Body of pancreas (tissue), 4 donors: ENCODE measurements at regions not wholly inside any gene's neighbourhood (a gene's known extent, or its start where the extent isn't known, plus 50 kb on each side); places are given as distances from the start of the nearest gene placed in this dataset.

Source experiments
- ATAC-seq: fragments of 150-250 bp; one replicate; pipeline ENCODE4 v1.9.1; 2016
- DNase-seq, 4 donors: peaks; one replicate each; pipeline ENCODE4 v3.0.0-alpha.2; 2019
- H3K27ac ChIP-seq, 4 donors: fragments of 200-600 bp; sonication (generic); 1 replicate in 3 of 4; 2 replicates in 1 of 4; pipeline versions ENCODE4 v1.5.1 to v1.6.1; 2016 to 2019; ENCODE audit warnings: mild to moderate bottlenecking in 1 of 4, mixed read lengths in 1 of 4, moderate library complexity in 1 of 4
- H3K27me3 ChIP-seq, 2 donors: fragments of 200-600 bp; sonication (generic); one replicate each; pipeline ENCODE4 v1.6.0; 2016; ENCODE audit warnings: mild to moderate bottlenecking in 1 of 2
- H3K36me3 ChIP-seq, 2 donors: fragments of 200-600 bp; sonication (generic); replicated peaks in 1 of 2; 2 replicates each; pipeline ENCODE4 v1.5.1; 2016; ENCODE audit warnings: low read depth in 2 of 2; ENCODE audit not compliant: insufficient read depth in 1 of 2
- H3K4me1 ChIP-seq: fragments of 200-600 bp; sonication (generic); one replicate; pipeline ENCODE4 v1.6.0; 2016
- H3K4me3 ChIP-seq, 2 donors: fragments of 200-600 bp; sonication (generic); 1 replicate in 1 of 2; 2 replicates in 1 of 2; pipeline ENCODE4 v1.5.1; 2016 to 2019
- H3K9me3 ChIP-seq, 3 donors: fragments of 200-600 bp; sonication (generic); 1 replicate in 2 of 3; 2 replicates in 1 of 3; pipeline ENCODE4 v1.5.1; 2016
- POLR2A ChIP-seq, 3 donors: fragments of 450-650 bp; IDR thresholded peaks; one replicate each; pipeline ENCODE4 v1.6.1; 2016; ENCODE audit warnings: antibody characterized with exemption in 3 of 3, mild to moderate bottlenecking in 2 of 3
- WGBS, 2 donors: methylation state at CpG; one replicate each; pipeline ENCODE4 v1.1.5; 2017; 5-methylcytosine and 5-hydroxymethylcytosine counted together
- intact Hi-C: fragments of 100-400 bp; cut with DNase I; formaldehyde crosslinking; loops from one replicate; pipeline ENCODE4 v1.15.1; 2023
- TF ChIP-seq, protein P1 (sequence below), 7 experiments: fragments of 450-650 bp in 4 of 7; fragments of 200-600 bp in 3 of 7; sonication (generic) in 3 of 7; IDR thresholded peaks; one replicate each; pipeline ENCODE4 v1.5.1; 2016 to 2019; ENCODE audit warnings: antibody characterized with exemption in 7 of 7

DNA sequence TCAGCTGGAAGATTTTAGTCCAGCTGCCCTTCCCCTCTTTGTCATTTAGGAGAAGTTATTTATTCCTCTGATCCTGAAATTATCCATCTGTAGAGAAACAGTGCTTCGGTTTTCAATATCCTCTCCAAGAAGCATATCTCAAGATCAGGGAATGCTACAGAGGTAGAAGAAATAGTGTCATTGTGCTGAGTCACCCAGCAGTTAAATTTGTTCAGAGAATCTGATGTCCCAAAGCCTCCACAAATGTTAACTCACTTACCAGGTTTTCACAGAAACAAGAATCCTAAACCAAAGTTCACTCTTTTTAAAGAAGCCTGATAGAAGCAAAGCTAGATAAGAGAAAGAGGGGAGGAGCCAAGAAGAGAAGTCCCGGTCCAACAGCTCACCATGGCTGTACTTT lies 480.7 kb upstream of the GYPC start:
- intact Hi-C loops = no loop called here
- TF ChIP-seq, protein P1, sequence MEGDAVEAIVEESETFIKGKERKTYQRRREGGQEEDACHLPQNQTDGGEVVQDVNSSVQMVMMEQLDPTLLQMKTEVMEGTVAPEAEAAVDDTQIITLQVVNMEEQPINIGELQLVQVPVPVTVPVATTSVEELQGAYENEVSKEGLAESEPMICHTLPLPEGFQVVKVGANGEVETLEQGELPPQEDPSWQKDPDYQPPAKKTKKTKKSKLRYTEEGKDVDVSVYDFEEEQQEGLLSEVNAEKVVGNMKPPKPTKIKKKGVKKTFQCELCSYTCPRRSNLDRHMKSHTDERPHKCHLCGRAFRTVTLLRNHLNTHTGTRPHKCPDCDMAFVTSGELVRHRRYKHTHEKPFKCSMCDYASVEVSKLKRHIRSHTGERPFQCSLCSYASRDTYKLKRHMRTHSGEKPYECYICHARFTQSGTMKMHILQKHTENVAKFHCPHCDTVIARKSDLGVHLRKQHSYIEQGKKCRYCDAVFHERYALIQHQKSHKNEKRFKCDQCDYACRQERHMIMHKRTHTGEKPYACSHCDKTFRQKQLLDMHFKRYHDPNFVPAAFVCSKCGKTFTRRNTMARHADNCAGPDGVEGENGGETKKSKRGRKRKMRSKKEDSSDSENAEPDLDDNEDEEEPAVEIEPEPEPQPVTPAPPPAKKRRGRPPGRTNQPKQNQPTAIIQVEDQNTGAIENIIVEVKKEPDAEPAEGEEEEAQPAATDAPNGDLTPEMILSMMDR (IDR thresholded peaks at IDR 0.05) = no peak

DNA sequence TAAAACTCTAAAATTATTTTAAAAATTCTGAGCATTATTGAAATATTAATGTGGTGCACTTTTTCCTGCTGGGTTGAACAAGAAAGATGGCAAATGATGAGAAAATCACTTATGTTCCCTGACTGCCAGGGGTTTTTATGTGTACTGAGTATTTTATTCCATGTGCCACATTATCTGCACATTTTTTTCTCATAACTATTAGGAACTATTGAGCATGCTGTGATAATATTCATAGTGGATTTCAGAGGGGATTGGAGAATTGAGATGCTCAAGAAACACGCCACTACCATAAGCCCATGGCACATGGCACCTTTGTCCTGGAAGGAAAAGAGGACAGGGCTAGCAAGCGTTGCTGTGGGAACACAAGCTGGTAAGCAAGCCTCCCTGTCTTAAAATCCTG lies 478.5 kb upstream of the GYPC start:
- intact Hi-C loops = no loop called here

More for the DNA sequence above, 480.7 kb upstream of the GYPC start:
- H3K36me3 ChIP-seq = no peaks in the 10 kb centered on the region
- H3K9me3 ChIP-seq = no peaks in the 10 kb centered on the region
- WGBS, 2 donors = 65 to 70% methylated on average over 2 of the region's 2 CpGs
- H3K4me3 ChIP-seq = no peak overlapping the region
- no peak for DNase-seq
- no peak overlapping the region for H3K27ac ChIP-seq
- H3K4me1 ChIP-seq = no peaks in the 10 kb centered on the region
- H3K27me3 ChIP-seq = no peaks in the 10 kb centered on the region
- no peak for ATAC-seq

DNA sequence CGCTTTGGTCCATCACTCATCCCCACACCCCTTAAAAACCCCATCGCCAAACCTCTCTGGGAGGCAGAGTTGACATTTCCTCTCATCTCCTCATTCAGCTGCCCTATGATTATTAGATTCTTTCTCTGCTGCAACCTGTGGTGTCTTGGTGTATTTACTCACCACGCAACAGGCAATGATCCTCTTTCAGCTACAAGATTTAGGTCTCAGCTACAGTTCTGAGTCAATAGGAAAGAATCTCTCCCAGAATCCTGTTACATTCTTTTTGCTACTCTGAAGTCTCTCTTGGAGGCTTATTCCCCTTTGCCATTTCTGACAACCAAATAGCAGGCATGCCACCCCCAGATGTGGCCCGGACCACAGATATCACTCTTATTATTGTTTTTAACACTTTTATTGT lies 468.3 kb upstream of the GYPC start:
- 69 to 77% methylated on average over 4 of the region's 4 CpGs for WGBS, 2 donors
- TF ChIP-seq POLR2A (IDR thresholded peaks at IDR 0.05) = no peak
- TF ChIP-seq, protein P1 (IDR thresholded peaks at IDR 0.05) = no peak
- no peak overlapping the region for H3K27ac ChIP-seq
- no peaks in the 10 kb centered on the region for H3K27me3 ChIP-seq
- intact Hi-C loops = no loop called here
- H3K4me3 ChIP-seq = no peak overlapping the region
- H3K9me3 ChIP-seq = no peaks in the 10 kb centered on the region
- DNase-seq = no peak
- no peaks in the 10 kb centered on the region for H3K4me1 ChIP-seq
- no peak for ATAC-seq
- no peaks in the 10 kb centered on the region for H3K36me3 ChIP-seq

More for the DNA sequence above, 478.5 kb upstream of the GYPC start:
- Histone ChIP-seq H3K4me3 (no peak overlapping the region), H3K4me1 (no peaks in the 10 kb centered on the region), H3K36me3 (no peaks in the 10 kb centered on the region), H3K9me3 (no peaks in the 10 kb centered on the region), H3K27ac (no peak overlapping the region), H3K27me3 (no peaks in the 10 kb centered on the region)
- no peak for TF ChIP-seq POLR2A (IDR thresholded peaks at IDR 0.05)
- TF ChIP-seq, protein P1 (IDR thresholded peaks at IDR 0.05) = no peak
- WGBS, 2 donors = 43 to 82% methylated on average over 2 of the region's 2 CpGs
- DNase-seq (no peak), ATAC-seq (no peak)

DNA sequence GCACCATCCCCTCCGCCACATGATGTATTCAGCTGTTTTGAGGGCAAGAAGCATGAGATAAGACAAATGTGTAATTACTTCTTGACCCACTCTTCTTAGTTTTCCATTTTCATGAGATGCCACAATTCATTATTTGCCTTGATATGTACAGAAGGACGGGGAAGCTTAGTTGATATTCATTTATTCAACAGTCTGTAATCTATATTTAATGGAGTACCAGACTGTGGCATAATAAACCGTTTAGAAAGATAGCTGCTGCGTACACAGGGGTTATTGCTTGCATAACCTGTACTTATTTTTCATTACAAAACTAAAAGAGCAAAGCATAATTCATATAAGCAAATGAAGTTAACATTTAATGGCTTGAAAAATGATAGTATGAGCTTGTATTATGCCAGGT lies 466.4 kb upstream of the GYPC start:
- intact Hi-C loops = no loop called here
- Histone ChIP-seq H3K27me3 (no peaks in the 10 kb centered on the region), H3K4me1 (no peaks in the 10 kb centered on the region), H3K9me3 (no peaks in the 10 kb centered on the region), H3K36me3 (no peaks in the 10 kb centered on the region), H3K27ac (no peak overlapping the region), H3K4me3 (no peak overlapping the region)
- no peak for DNase-seq
- TF ChIP-seq, protein P1 (IDR thresholded peaks at IDR 0.05) = no peak
- no peak for TF ChIP-seq POLR2A (IDR thresholded peaks at IDR 0.05)
- 55 to 57% methylated on average over 4 of the region's 4 CpGs for WGBS, 2 donors
- ATAC-seq = no peak

DNA sequence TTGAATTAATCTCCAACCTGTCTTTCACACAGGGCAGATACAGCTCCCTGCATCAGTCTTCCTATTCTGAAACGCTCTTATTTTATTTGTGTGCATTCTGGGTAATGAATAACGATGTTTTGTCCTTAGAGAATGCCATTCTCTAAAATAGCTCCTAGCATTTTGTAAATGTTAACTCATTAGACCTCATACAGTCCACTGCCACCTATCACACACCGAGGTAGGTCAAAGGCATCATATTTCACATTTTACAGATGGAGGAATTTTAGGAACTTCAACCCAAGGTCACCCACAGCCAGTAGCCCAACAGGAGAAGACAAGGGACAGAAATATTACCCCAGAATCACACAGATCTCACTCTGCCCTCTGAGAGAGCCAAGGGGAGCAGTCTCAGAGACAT lies 455.4 kb upstream of the GYPC start:
- intact Hi-C loops = no loop called here

More for the DNA sequence above, 455.4 kb upstream of the GYPC start:
- Histone ChIP-seq H3K4me3 (no peak overlapping the region), H3K27ac (peak overlapping the region in 2 of 4 donors; percentile 3 to 25), H3K27me3 (no peaks in the 10 kb centered on the region), H3K4me1 (peaks cover 3% of the 10 kb centered on the region), H3K9me3 (no peaks in the 10 kb centered on the region), H3K36me3 (no peaks in the 10 kb centered on the region)
- no peak for TF ChIP-seq POLR2A (IDR thresholded peaks at IDR 0.05)
- TF ChIP-seq, protein P1 (IDR thresholded peaks at IDR 0.05) = no peak
- peak; percentile 64 for ATAC-seq
- no peak for DNase-seq
- WGBS, 2 donors = 14 to 18% methylated on average over 3 of the region's 3 CpGs
